Left renal pelvis (tissue), 4 donors: ENCODE measurements at regions not wholly inside any gene's neighbourhood (a gene's known extent, or its start where the extent isn't known, plus 50 kb on each side); places are given as distances from the start of the nearest gene placed in this dataset.
"Not testable (repeated sequence)": the region's sequence is repeated elsewhere in the genome, so short reads cannot be mapped to it uniquely, and the experiment has no call there.

ENCODE experiments used
- DNase-seq, 4 donors: peaks; one replicate each; pipeline ENCODE4 v3.0.0-alpha.2; 2013; ENCODE audit warnings: low read depth in 4 of 4, low spot score in 3 of 4

- DNase-seq, result not testable (repeated sequence)
These were observed 174.1 kb upstream of the IRF2BP2 start for GRCh38 chr1:234784108-234784507.

DNA sequence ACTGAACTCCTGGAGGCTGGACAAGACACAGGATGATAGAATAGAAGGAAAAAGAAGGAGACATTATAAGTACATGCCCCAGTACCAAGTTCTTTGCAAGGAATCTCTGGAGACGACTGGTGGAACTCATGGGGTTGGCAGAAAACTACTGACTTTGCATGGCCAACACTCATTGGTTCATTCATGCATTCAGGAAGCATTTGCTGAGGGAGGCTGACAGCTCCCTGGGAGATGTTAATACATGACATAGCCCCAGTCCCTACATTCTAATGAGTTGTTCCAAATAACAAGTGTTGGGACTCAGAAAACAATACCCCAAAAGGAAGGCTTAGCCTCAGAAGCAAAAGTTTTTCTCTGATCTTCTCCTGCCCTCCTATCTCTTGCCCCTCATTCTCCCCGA lies 172.8 kb upstream of the IRF2BP2 start:
- no peak for DNase-seq

- DNase-seq, result no peak
These were observed 172.2 kb upstream of the IRF2BP2 start for GRCh38 chr1:234782105-234782751.

- DNase-seq, result no peak
These were observed 171.5 kb upstream of the IRF2BP2 start for GRCh38 chr1:234781241-234782065.

DNA sequence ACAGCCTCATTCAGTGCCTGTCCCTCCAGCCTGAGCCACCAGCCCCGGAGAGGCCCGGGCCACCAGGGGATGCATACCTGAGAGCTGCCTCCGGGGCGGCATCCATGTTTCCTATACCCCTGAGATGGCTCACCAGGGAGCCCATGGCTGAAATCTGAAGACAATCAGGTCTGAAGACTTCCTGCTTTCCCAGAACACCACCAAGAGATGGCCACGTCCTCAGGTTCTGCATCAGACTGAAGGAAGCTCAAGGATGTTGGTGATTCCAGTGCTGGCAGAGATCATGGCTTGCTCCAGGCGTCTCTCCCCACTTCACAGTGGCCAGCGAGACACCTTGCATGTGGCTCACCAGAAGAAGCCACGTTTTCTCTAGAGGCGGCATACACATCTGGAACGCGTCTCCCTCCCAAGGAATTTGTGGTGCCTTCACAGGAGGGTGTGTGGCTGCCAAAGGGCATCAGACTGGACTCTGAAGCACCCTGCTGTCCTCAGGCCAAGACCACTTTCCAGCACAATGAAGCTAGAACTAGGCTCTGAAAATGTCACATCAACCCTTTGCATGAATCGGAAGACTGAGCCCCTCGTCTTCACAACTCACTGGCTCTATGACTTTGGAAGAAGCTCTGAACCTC lies 170.7 kb upstream of the IRF2BP2 start:
- no peak for DNase-seq

- DNase-seq, result no peak
These were observed 170.1 kb upstream of the IRF2BP2 start for GRCh38 chr1:234780112-234780511.

DNA sequence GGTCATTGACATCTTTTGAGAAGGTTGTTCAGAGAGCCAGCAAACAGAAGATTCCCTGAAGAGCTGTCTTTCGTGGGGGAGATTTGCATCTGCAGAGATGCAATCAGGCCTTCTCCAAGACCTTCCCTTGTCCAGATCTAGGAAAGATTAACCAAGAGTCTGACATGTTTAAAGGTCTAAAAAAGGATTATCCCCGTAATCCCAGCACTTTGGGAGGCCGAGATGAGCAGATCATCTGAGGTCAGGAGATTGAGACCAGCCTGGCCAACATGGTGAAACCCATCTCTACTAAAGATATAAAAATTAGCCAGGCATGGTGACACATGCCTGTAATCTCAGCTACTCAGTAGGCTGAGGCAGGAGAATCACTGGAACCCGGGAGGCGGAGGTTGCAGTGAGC lies 169.6 kb upstream of the IRF2BP2 start:
- not testable (repeated sequence) for DNase-seq

GRCh38 chr1:234779160-234779538 lies 169.2 kb upstream of the IRF2BP2 start:
- no peak for DNase-seq

DNA sequence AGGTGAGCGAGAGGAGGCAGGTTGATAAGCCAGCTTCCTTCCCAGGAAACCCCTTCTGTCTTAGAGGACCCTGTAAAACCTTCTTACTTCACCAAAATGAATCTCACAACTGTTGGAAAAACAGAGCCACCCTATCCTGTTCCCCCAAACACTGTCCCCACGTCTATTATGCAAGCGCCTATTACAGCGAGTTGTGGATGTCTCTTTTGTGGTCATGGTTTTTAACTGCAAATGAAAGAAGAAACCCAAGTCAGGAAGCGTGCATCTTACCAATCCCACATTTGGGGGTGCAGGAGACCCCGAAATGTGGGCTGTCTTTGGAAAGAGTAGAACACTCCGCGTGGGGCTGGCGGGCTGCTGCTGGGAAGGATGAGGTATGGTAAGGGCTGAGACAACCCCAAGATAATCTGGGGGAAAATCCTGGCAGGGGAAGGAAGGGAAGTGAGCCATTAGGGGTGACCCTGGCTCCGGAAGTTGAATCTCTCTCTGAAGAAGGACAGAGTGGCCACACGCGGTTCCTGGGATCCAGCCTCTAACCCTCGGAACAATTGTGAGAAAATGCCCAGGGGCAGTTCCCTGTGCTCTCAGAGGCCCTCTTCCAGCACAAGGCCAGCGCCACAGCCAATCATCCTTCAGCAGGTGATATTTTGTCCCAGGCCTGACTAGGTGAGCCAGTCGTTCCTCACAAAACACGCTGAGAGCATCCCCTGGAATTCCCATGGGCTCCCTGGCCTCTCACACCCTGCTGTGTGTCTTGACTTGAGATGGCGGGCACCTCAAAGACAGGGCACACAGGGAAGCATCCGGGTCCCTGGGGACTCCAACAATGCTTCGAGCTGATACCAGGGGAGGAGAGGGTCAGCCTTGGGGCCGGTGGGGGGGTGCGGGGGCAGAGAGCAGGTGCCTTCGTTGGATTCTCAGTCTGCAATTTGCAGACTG lies 168.5 kb upstream of the IRF2BP2 start:
- DNase-seq, result no peak

DNA sequence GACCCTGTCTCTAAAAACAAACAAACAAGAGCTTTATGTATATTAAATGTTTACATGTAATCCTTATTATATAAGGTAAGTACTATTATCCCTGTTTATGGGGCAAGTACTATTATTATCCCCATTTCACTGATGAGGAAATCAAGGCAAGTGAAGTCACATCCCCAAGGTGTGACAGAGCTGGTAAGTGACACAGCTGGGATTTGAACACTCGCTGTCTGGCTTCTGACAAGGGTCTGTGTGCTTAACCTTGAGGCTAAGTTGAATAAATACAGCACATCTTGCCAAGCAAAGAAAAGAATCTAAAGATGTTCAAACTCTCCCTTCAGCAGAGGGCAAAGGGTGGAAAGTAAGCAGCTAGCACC lies 167.9 kb upstream of the IRF2BP2 start:
- DNase-seq, result no peak

GRCh38 chr1:234776876-234777855 lies 167.2 kb upstream of the IRF2BP2 start:
- no peak for DNase-seq

GRCh38 chr1:234776256-234776875 lies 166.4 kb upstream of the IRF2BP2 start:
- DNase-seq, result no peak

DNA sequence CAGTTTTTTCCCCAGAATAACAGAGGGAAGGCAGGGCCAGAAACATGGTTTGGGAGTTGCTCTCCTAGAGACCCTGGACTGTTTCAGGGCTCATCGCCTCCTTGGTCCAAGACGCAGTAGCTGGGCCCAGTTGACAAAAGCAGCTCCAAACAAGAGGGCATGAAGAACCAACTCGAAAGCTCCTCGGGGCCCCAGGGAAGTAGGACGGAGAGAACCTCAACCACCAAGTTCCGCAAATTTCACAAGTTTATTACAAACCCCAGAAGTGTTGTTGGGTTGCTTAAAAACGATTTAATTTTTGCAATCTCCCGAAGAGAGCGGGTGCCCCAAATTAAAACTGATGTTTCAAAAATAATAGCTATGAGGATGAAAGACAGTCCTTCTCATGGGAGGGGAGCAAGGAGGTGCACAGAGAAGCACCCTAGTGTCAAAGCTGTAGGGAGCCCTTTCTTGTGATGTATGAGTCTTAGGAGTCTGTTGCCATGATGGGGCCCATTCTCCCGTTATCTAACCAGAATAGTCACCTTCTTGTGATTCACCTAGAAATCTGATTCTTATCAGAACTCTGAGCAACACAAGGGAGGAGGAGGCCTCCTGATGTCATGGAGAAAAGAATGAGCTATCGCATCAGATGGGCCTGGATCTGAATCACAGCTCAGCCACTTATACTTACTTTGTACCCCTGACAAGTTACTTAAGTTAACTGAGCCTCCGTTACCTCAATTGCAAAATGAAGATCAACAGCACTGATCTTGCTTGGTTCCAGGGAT lies 165.7 kb upstream of the IRF2BP2 start:
- no peak for DNase-seq

DNA sequence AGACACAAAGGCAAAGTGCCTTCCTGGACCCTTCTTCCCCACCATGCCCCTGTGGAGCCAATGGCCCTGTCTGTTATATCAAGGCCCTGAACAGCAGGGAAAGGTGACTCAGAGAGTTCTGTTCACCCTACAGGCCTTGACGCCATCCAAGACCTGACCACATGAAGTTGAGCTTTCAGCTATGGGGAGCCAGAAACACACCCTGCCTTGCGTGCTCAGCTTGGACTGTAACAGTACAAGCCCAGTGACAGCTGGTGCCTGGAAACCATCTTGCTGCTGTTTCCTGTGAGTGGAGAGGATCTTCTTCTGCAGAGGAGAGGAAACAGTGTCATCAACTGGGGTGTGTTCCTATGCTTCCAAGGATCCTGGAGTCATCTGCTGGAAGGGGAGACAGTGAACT lies 165.0 kb upstream of the IRF2BP2 start:
- no peak for DNase-seq

DNA sequence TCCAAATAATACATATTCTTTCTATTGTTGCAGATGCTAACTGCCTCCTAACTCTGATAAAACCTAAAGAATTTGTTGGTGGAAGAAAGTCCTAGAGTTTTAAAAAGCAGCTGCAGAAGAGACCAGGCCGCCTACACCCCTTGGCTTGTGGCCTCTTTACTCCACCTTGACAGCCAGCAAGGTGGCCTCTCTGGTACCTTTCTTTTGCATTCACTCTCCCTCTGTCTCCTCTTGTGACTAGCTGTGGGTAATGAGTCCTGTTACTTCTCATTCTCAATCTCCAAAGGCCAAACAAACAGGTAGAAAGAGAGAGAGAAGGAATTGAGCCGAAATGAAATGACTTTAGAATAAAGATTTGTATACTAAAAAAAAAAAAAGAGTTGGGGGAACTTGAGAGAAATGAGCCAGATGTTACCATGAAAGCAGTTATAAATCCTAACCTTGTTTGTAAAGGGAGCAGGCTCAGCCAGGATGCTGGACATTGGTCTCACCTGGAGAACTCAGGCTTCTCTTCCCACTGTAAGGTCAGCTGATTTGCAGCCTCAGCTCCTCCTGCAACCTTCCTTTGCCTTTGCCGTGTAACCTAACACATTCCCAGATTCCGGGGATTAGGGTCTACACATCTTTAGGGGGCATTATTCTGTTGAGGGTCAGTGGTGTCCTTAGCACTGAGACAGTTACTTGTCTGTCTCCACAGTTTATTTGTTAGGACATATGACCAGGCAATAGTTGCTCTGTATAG lies 164.1 kb upstream of the IRF2BP2 start:
- no peak for DNase-seq

DNA sequence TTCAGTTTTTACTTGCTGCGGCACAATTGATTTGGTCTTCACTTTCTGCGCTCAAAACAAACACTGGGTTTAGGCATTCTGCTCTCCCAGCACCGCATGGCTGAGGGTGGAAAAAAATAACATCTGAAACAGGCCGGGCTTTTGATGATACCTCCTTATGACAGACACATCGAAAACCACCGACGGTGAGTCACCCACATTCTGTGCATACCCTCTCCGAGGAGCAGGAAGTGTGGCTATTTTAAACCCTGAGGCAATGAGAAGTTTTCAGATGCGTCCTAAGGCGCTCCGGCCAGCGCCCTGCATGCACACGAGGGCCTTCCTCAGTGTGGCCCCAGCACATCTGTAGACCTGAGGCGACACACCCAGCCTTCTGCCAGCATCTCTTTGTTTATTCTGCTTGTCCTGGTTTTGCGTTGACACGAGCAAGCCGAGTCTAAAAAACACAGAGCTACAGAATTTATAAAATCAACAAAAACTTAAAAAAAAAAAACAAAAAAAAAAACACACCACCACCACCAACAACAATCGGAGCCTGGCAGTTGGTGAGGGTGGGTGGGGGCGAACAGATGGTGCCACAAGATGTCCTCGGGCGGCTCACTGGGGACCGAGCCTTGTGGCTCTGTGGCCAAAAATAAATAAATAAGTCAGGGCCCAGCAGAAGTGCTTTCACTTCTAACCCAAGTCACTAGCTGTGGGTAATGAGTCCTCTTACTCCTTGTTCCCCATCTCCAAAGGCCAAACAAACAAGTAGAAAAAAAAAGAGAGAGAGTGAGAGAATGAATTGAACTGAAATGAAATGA lies 162.6 kb upstream of the IRF2BP2 start:
- DNase-seq, result no peak
